ENCODE measurements at regions not wholly inside any gene's neighbourhood (a gene's known extent, or its start where the extent isn't known, plus 50 kb on each side); places are given as distances from the start of the nearest gene placed in this dataset.

DNA sequence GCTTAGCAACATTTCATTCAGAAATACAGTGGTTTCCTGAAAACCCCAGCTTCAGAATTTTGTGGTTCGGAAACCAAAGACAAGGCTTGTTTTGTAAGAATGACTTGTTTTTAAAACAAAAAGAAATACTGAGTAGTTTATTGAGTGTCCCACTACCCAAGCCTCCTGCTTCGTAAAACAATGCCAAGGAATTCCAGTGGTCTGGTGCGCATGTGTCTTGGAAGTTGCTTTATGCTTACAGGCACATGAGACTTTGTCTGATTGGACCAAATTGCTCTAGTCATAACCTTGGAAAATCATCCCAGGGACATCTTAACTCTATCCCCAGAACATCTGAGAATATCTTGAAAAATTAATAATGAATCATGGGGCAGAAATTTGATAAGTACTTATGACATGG lies 77.1 kb upstream of the FST start:
- no peak overlapping the region for H3K4me3 ChIP-seq (replicated peaks in 1 of 3; ENCODE audit: low read depth in 2 of 3, low read length in 3 of 3)
- intact Hi-C loops (cut with micrococcal nuclease) = no loop called here
- H3K9ac ChIP-seq (ENCODE audit: insufficient read depth, low read length, poor library complexity, severe bottlenecking) = no peak overlapping the region
- no peaks in the 10 kb centered on the region for H3K4me1 ChIP-seq (ENCODE audit: control insufficient read depth in 1 of 2, insufficient read depth in 2 of 2, low read length in 2 of 2)
- no peak overlapping the region for H3K27ac Mint-ChIP-seq
- no peak overlapping the region for H3K4me3 Mint-ChIP-seq
- no peaks in the 10 kb centered on the region for H3K36me3 ChIP-seq (replicated peaks in 1 of 2; ENCODE audit: control insufficient read depth in 1 of 2, insufficient read depth in 2 of 2, low read length in 2 of 2)
- H3K9me3 Mint-ChIP-seq = peaks cover 0 to 7% (median 1%) of the 10 kb centered on the region in 7 donors
- no peak for TF ChIP-seq CTCF (IDR thresholded peaks at IDR 0.05)
- no CpG with 5 or more reads among the region's 3 CpGs for WGBS (ENCODE audit: insufficient coverage)
- H4K20me1 ChIP-seq (ENCODE audit: insufficient read depth, low read length) = no peaks in the 10 kb centered on the region
- peaks cover 0 to 2% (median 0%) of the 10 kb centered on the region in 3 donors for H3K27me3 Mint-ChIP-seq (ENCODE audit: low read depth in 3 of 3)
- no peaks in the 10 kb centered on the region for H3K27me3 ChIP-seq (ENCODE audit: control insufficient read depth in 2 of 2, insufficient read depth in 2 of 2, low read length in 2 of 2)
- no peak overlapping the region for H3K27ac ChIP-seq (ENCODE audit: low read depth in 1 of 2, low read length in 2 of 2)
- no peak for DNase-seq
- H2AFZ ChIP-seq (ENCODE audit: insufficient read depth, low read depth, low read length, poor library complexity, severe bottlenecking) = no peak overlapping the region
- H3K4me1 Mint-ChIP-seq = no peaks in the 10 kb centered on the region
- no peaks in the 10 kb centered on the region for H3K79me2 ChIP-seq (ENCODE audit: insufficient read depth, low read length)
- no peaks in the 10 kb centered on the region for H3K36me3 Mint-ChIP-seq
- no peaks in the 10 kb centered on the region for H3K9me3 ChIP-seq (replicated peaks in 1 of 2; ENCODE audit: control insufficient read depth in 1 of 2, insufficient read depth in 1 of 2, low read length in 2 of 2)
- no peak overlapping the region for H3K4me2 ChIP-seq (replicated peaks; ENCODE audit: extremely low read depth, low read length, poor library complexity, severe bottlenecking)

DNA sequence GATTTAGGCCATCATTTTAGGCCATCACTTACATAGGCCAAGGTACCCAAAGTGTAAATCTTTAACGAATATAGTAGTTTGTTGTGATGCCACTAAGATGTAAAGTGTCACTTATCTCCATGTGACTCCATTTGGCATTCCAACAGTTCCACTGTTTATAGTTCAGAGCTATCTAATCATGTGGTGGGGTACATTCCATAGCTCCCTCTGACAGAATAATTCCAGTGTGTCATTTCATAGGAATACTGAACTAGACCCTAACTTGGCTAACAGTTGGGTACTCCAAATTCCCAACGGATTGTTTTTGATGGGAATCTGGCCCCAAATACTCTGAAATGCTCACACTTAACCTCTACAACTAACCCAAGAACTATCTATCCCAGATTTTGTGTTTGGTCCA lies 76.7 kb upstream of the FST start:
- Mint-ChIP-seq H3K27me3 (ENCODE audit: low read depth in 3 of 3) (peaks cover 0 to 2% (median 0%) of the 10 kb centered on the region in 3 donors), H3K4me3 (no peak overlapping the region), H3K4me1 (no peaks in the 10 kb centered on the region), H3K9me3 (peaks cover 0 to 7% (median 1%) of the 10 kb centered on the region in 7 donors), H3K36me3 (no peaks in the 10 kb centered on the region), H3K27ac (no peak overlapping the region)
- Histone ChIP-seq H2AFZ (ENCODE audit: insufficient read depth, low read depth, low read length, poor library complexity, severe bottlenecking) (no peak overlapping the region), H4K20me1 (ENCODE audit: insufficient read depth, low read length) (no peaks in the 10 kb centered on the region), H3K4me2 (replicated peaks; ENCODE audit: extremely low read depth, low read length, poor library complexity, severe bottlenecking) (no peak overlapping the region), H3K9me3 (replicated peaks in 1 of 2; ENCODE audit: control insufficient read depth in 1 of 2, insufficient read depth in 1 of 2, low read length in 2 of 2) (no peaks in the 10 kb centered on the region), H3K4me1 (ENCODE audit: control insufficient read depth in 1 of 2, insufficient read depth in 2 of 2, low read length in 2 of 2) (no peaks in the 10 kb centered on the region), H3K27ac (ENCODE audit: low read depth in 1 of 2, low read length in 2 of 2) (no peak overlapping the region), H3K9ac (ENCODE audit: insufficient read depth, low read length, poor library complexity, severe bottlenecking) (no peak overlapping the region), H3K36me3 (replicated peaks in 1 of 2; ENCODE audit: control insufficient read depth in 1 of 2, insufficient read depth in 2 of 2, low read length in 2 of 2) (no peaks in the 10 kb centered on the region), H3K27me3 (ENCODE audit: control insufficient read depth in 2 of 2, insufficient read depth in 2 of 2, low read length in 2 of 2) (no peaks in the 10 kb centered on the region), H3K4me3 (replicated peaks in 1 of 3; ENCODE audit: low read depth in 2 of 3, low read length in 3 of 3) (no peak overlapping the region), H3K79me2 (ENCODE audit: insufficient read depth, low read length) (no peaks in the 10 kb centered on the region)
- no peak for TF ChIP-seq CTCF (IDR thresholded peaks at IDR 0.05)
- DNase-seq = no peak
- intact Hi-C loops (cut with micrococcal nuclease) = no loop called here
- WGBS (ENCODE audit: insufficient coverage) = no CpG with 5 or more reads among the region's 2 CpGs

All from CD14-positive monocyte (primary cell).